ENCODE measurements at regions not wholly inside any gene's neighbourhood (a gene's known extent, or its start where the extent isn't known, plus 50 kb on each side); places are given as distances from the start of the nearest gene placed in this dataset.
A peak's percentile ranks its signal among the peaks of the same experiment; 100 is the strongest.

DNA sequence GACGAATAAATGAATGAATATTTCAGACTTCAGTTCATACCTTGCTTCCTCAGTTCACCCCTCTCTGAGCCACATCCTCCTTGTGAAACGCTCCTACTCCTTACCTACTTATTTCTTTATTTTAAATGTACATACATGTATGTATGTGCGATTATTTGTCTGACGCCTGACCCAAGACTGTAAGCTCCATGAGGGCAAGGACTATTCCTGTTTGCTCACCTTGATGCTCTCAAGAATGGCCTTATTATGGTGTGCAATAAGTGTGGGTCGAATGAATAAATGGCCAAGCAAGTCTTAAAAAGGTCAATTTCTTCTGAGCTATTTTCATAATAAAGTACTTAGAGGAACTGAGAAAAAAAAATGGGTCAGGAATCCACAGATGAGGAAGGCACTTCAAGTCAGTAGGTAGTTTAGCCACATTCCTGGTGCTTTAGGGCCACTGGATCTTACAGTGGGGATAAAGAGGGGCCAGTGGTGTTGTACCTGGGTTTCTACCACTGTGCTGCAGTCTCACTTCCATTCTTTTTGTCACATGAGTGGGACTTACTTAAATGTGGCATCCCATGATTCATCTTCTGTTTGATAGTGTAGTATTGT is 74.7 kb downstream of the SDC1 start:
- H3K4me1 Mint-ChIP-seq (ENCODE audit: low read depth, unreplicated experiment) = peaks cover 26% of the 10 kb centered on the region
- TF ChIP-seq, protein P1, sequence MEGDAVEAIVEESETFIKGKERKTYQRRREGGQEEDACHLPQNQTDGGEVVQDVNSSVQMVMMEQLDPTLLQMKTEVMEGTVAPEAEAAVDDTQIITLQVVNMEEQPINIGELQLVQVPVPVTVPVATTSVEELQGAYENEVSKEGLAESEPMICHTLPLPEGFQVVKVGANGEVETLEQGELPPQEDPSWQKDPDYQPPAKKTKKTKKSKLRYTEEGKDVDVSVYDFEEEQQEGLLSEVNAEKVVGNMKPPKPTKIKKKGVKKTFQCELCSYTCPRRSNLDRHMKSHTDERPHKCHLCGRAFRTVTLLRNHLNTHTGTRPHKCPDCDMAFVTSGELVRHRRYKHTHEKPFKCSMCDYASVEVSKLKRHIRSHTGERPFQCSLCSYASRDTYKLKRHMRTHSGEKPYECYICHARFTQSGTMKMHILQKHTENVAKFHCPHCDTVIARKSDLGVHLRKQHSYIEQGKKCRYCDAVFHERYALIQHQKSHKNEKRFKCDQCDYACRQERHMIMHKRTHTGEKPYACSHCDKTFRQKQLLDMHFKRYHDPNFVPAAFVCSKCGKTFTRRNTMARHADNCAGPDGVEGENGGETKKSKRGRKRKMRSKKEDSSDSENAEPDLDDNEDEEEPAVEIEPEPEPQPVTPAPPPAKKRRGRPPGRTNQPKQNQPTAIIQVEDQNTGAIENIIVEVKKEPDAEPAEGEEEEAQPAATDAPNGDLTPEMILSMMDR (IDR thresholded peaks at IDR 0.05; ENCODE audit: partially characterized antibody, unreplicated experiment) = no peak
- no peak for DNase-seq
- H3K27me3 Mint-ChIP-seq (ENCODE audit: unreplicated experiment) = peaks cover 4% of the 10 kb centered on the region
- H3K27ac Mint-ChIP-seq (ENCODE audit: unreplicated experiment) = peak overlapping the region; percentile 45
- H3K36me3 Mint-ChIP-seq (ENCODE audit: unreplicated experiment) = no peaks in the 10 kb centered on the region
- H3K9me3 Mint-ChIP-seq (ENCODE audit: unreplicated experiment) = peaks cover 6% of the 10 kb centered on the region
- no peak overlapping the region for H3K4me3 Mint-ChIP-seq (ENCODE audit: unreplicated experiment)

DNA sequence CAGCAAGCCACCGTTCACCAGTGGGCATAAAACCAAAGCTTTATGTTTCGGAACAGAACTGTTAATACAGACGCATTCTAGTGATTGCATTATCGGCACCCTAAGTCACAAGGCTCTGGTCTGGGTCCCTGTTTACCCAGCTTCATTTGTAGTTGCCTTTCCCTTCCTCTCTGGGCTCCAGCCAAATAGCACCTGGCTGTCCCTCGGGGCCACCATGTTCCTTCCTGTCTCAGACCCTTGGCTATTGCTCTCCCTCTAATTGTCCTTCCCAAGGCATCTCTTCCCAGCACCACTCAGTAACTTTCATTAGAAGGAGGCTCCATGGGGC is 75.3 kb downstream of the SDC1 start:
- Mint-ChIP-seq H3K9me3 (ENCODE audit: unreplicated experiment) (peaks cover 6% of the 10 kb centered on the region), H3K4me3 (ENCODE audit: unreplicated experiment) (peak overlapping the region; percentile 35), H3K27ac (ENCODE audit: unreplicated experiment) (peak overlapping the region; percentile 72), H3K27me3 (ENCODE audit: unreplicated experiment) (peaks cover 4% of the 10 kb centered on the region), H3K4me1 (ENCODE audit: low read depth, unreplicated experiment) (peaks cover 26% of the 10 kb centered on the region), H3K36me3 (ENCODE audit: unreplicated experiment) (no peaks in the 10 kb centered on the region)
- TF ChIP-seq, protein P1 (IDR thresholded peaks at IDR 0.05; ENCODE audit: partially characterized antibody, unreplicated experiment) = no peak
- no peak for DNase-seq

DNA sequence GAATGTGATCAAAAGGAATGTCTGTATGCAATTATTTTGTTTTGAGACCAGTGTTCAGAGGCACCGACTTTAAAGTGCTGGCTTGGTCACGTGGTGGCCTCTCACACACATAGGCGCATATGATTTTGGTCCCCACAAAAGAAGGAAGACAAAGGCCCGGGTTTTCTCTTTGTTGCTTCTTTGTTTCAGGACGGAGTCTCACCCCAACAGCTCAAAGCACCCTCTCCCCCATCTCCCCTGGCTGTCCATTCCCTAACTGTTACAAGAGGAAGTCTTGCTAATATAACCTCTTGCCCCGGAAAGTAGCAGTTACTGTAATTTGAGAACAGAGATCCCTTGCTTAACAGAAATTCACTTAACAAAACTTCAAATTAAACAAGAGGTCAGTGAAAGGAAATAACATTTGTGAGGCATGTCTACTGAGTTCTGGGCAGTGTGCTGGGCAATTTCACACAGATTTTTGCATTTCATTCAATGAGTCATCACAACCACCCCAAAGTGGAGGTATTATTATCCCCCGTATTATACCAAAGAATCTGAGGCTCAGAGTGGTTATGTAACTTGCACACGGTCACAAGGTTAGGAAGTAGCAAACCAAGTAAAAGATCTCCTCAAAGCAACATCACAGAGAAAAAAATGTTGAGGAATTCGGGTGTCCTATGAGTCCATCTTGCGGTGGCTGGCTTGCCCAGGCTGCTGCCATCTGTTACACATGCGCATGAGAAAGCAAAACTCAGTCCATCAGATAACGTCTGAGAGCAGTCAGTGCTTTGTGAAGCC is 75.8 kb downstream of the SDC1 start:
- DNase-seq = no peak
- TF ChIP-seq, protein P1 (IDR thresholded peaks at IDR 0.05; ENCODE audit: partially characterized antibody, unreplicated experiment) = no peak
- H3K36me3 Mint-ChIP-seq (ENCODE audit: unreplicated experiment) = no peaks in the 10 kb centered on the region
- peaks cover 26% of the 10 kb centered on the region for H3K4me1 Mint-ChIP-seq (ENCODE audit: low read depth, unreplicated experiment)
- peaks cover 4% of the 10 kb centered on the region for H3K27me3 Mint-ChIP-seq (ENCODE audit: unreplicated experiment)
- no peak overlapping the region for H3K4me3 Mint-ChIP-seq (ENCODE audit: unreplicated experiment)
- peaks cover 6% of the 10 kb centered on the region for H3K9me3 Mint-ChIP-seq (ENCODE audit: unreplicated experiment)
- H3K27ac Mint-ChIP-seq (ENCODE audit: unreplicated experiment) = peak overlapping the region; percentile 72

DNA sequence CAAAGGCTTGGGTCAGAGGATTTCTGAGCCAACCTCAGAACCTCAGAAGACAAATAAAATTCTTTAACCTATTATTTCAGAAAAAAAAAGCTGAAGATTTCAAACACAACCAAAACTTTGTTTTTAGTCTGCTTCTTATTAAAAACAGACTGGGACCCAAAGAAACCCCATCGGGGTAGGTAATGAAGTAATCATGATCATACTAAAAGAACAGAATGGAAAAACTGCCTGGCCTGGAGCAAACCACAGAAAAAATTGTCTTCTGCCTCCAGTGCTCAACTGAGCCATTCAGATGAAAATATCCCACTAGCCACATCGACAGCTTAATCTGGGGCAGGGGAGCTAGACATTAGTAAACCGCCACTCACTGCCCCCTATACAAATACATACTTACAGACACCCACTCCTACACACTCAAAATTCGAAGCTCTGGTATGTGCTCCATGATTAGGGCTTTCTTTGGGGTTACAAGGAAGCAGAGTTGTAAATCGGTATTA is 76.5 kb downstream of the SDC1 start:
- H3K27ac Mint-ChIP-seq (ENCODE audit: unreplicated experiment) = peak overlapping the region; percentile 72
- peaks cover 6% of the 10 kb centered on the region for H3K9me3 Mint-ChIP-seq (ENCODE audit: unreplicated experiment)
- peaks cover 26% of the 10 kb centered on the region for H3K4me1 Mint-ChIP-seq (ENCODE audit: low read depth, unreplicated experiment)
- no peak for DNase-seq
- H3K27me3 Mint-ChIP-seq (ENCODE audit: unreplicated experiment) = peaks cover 4% of the 10 kb centered on the region
- H3K36me3 Mint-ChIP-seq (ENCODE audit: unreplicated experiment) = no peaks in the 10 kb centered on the region
- TF ChIP-seq, protein P1 (IDR thresholded peaks at IDR 0.05; ENCODE audit: partially characterized antibody, unreplicated experiment) = no peak
- no peak overlapping the region for H3K4me3 Mint-ChIP-seq (ENCODE audit: unreplicated experiment)

DNA sequence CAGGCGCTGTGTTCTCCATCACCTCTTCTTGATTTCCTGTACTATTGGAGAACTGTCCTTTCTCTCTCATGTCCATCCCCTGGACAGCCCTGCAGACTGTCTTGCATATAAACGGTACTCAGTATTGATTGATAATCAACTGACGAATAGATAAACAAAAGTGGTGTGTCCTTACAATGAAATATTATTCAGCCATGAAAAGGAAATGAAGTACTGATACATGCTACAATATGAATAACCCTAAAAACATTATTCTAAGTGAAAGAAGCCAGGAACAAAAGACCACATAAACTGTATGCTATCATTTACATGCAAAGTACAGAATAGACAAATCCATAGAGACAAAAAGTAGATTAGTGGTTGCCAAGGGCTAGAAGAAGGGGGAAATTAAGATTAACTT is 77.6 kb downstream of the SDC1 start:
- peaks cover 26% of the 10 kb centered on the region for H3K4me1 Mint-ChIP-seq (ENCODE audit: low read depth, unreplicated experiment)
- no peak overlapping the region for H3K4me3 Mint-ChIP-seq (ENCODE audit: unreplicated experiment)
- H3K9me3 Mint-ChIP-seq (ENCODE audit: unreplicated experiment) = peaks cover 8% of the 10 kb centered on the region
- no peak overlapping the region for H3K27ac Mint-ChIP-seq (ENCODE audit: unreplicated experiment)
- TF ChIP-seq, protein P1 (IDR thresholded peaks at IDR 0.05; ENCODE audit: partially characterized antibody, unreplicated experiment) = no peak
- H3K27me3 Mint-ChIP-seq (ENCODE audit: unreplicated experiment) = peaks cover 5% of the 10 kb centered on the region
- DNase-seq = no peak
- H3K36me3 Mint-ChIP-seq (ENCODE audit: unreplicated experiment) = no peaks in the 10 kb centered on the region

Data from glutamatergic neuron (in vitro differentiated cells).